WTC11 (cell line): ENCODE measurements at regions not wholly inside any gene's neighbourhood (a gene's known extent, or its start where the extent isn't known, plus 50 kb on each side); places are given as distances from the start of the nearest gene placed in this dataset.

ENCODE experiments used
- ATAC-seq: fragments of 200-7000 bp; cut with Tn5 transposase; 2 replicates; pipeline ENCODE4 v1.10.0; 2021; ENCODE audit warnings: mild to moderate bottlenecking, moderate library complexity
- CTCF ChIA-PET: fragments of 300-600 bp; sonication (Branson Sonifier 250); formaldehyde crosslinking; loops from one replicate; lab custom pipeline; 2021; ENCODE audit warnings: antibody characterized with exemption; lab: Charles Lee
- POLR2A ChIA-PET: fragments of 350-600 bp; sonication (Branson Sonifier 250); formaldehyde crosslinking; loops from one replicate; lab custom pipeline; 2021; ENCODE audit warnings: antibody characterized with exemption; lab: Charles Lee
- DNase-seq: peaks from one replicate; pipeline ENCODE4 v3.0.0; 2021; ENCODE audit warnings: low spot score
- H3K27ac Mint-ChIP-seq: 2 replicates; pipeline ENCODE4 v1.8.0; 2021; ENCODE audit warnings: mixed read lengths
- H3K27me3 Mint-ChIP-seq: 2 replicates; pipeline ENCODE4 v1.8.0; 2021; ENCODE audit warnings: low read depth, mild to moderate bottlenecking, moderate library complexity, mixed read lengths
- H3K36me3 Mint-ChIP-seq: 2 replicates; pipeline ENCODE4 v1.8.0; 2021; ENCODE audit warnings: mixed read lengths
- H3K4me1 Mint-ChIP-seq: 2 replicates; pipeline ENCODE4 v1.8.0; 2022; ENCODE audit warnings: mixed read lengths
- H3K4me3 Mint-ChIP-seq: 2 replicates; pipeline ENCODE4 v1.8.0; 2021; ENCODE audit warnings: mild to moderate bottlenecking, moderate library complexity, mixed read lengths
- H3K9me3 Mint-ChIP-seq: 2 replicates; pipeline ENCODE4 v1.8.0; 2021; ENCODE audit warnings: mixed read lengths
- ATF1 ChIP-seq: sonication (generic); formaldehyde crosslinking; IDR thresholded peaks from 2 replicates; pipeline ENCODE4 v1.8.1; 2023; ENCODE audit warnings: mild to moderate bottlenecking, moderate library complexity, missing genetic modification reagents
- CDX4 ChIP-seq: fragments of 250-450 bp; sonication (Bioruptor Pico); IDR thresholded peaks from 2 replicates; pipeline ENCODE4 v1.9.0; 2021; ENCODE audit warnings: moderate library complexity, mild to moderate bottlenecking, inconsistent platforms, borderline replicate concordance
- CREB1 ChIP-seq: sonication (generic); formaldehyde crosslinking; IDR thresholded peaks from 2 replicates; pipeline ENCODE4 v1.8.0; 2023; ENCODE audit warnings: mild to moderate bottlenecking, missing genetic modification reagents
- CTCF ChIP-seq: fragments of 200-600 bp; IDR thresholded peaks from 2 replicates; pipeline ENCODE4 v1.8.0; 2022; ENCODE audit warnings: antibody characterized with exemption
- ETV6 ChIP-seq: sonication (generic); formaldehyde crosslinking; IDR thresholded peaks from 2 replicates; pipeline ENCODE4 v1.8.1; 2022; ENCODE audit warnings: mild to moderate bottlenecking, missing genetic modification reagents
- GABPB1 ChIP-seq: sonication (generic); formaldehyde crosslinking; IDR thresholded peaks from 2 replicates; pipeline ENCODE4 v1.8.1; 2023; ENCODE audit warnings: mild to moderate bottlenecking, missing genetic modification reagents
- GRHL2 ChIP-seq: fragments of 250-450 bp; sonication (Bioruptor Pico); IDR thresholded peaks from 2 replicates; pipeline ENCODE4 v1.8.0; 2022; ENCODE audit warnings: mild to moderate bottlenecking, moderate library complexity; ENCODE audit not compliant: insufficient replicate concordance, severe bottlenecking
- GTF2I ChIP-seq: fragments of 250-450 bp; sonication (Bioruptor Pico); conservative IDR thresholded peaks from 2 replicates; pipeline ENCODE4 v1.4.0; 2021; ENCODE audit warnings: mild to moderate bottlenecking
- KAT7 ChIP-seq: sonication (generic); formaldehyde crosslinking; IDR thresholded peaks from 2 replicates; pipeline ENCODE4 v1.8.1; 2023; ENCODE audit warnings: missing genetic modification reagents, mild to moderate bottlenecking, borderline replicate concordance
- MYBL2 ChIP-seq: sonication (generic); formaldehyde crosslinking; IDR thresholded peaks from 2 replicates; pipeline ENCODE4 v1.8.1; 2023; ENCODE audit warnings: mild to moderate bottlenecking, moderate library complexity, missing genetic modification reagents
- NFATC4 ChIP-seq: fragments of 250-450 bp; sonication (Bioruptor Pico); IDR thresholded peaks from 2 replicates; pipeline ENCODE4 v1.9.0; 2021; ENCODE audit warnings: mild to moderate bottlenecking
- NR1H2 ChIP-seq: sonication (generic); formaldehyde crosslinking; IDR thresholded peaks from 2 replicates; pipeline ENCODE4 v1.9.0; 2021; ENCODE audit warnings: mild to moderate bottlenecking, moderate library complexity, missing genetic modification reagents
- NR2C2 ChIP-seq: sonication (generic); formaldehyde crosslinking; IDR thresholded peaks from 2 replicates; pipeline ENCODE4 v1.8.0; 2022; ENCODE audit warnings: mild to moderate bottlenecking, missing genetic modification reagents
- PREB ChIP-seq: sonication (generic); formaldehyde crosslinking; IDR thresholded peaks from 2 replicates; pipeline ENCODE4 v1.8.1; 2022; ENCODE audit warnings: mild to moderate bottlenecking, missing genetic modification reagents, moderate library complexity, borderline replicate concordance
- RORB ChIP-seq: fragments of 250-450 bp; sonication (Bioruptor Pico); IDR thresholded peaks from 2 replicates; pipeline ENCODE4 v1.9.0; 2021; ENCODE audit warnings: mild to moderate bottlenecking
- SMAD4 ChIP-seq: sonication (generic); formaldehyde crosslinking; IDR thresholded peaks from 2 replicates; pipeline ENCODE4 v1.8.0; 2022; ENCODE audit warnings: mild to moderate bottlenecking, missing genetic modification reagents
- TEAD4 ChIP-seq: sonication (generic); formaldehyde crosslinking; IDR thresholded peaks from 2 replicates; pipeline ENCODE4 v1.8.0; 2022; ENCODE audit warnings: mild to moderate bottlenecking, missing genetic modification reagents
- ZNF317 ChIP-seq: sonication (generic); formaldehyde crosslinking; IDR thresholded peaks from 2 replicates; pipeline ENCODE4 v1.8.1; 2023; ENCODE audit warnings: low read depth, mild to moderate bottlenecking, moderate library complexity, missing genetic modification reagents, borderline replicate concordance
- ZNF396 ChIP-seq: fragments of 250-450 bp; sonication (Bioruptor Pico); IDR thresholded peaks from 2 replicates; pipeline ENCODE4 v1.8.0; 2021; ENCODE audit warnings: mild to moderate bottlenecking, moderate library complexity, borderline replicate concordance
- ZNF671 ChIP-seq: fragments of 250-450 bp; sonication (Bioruptor Pico); IDR thresholded peaks from 2 replicates; pipeline ENCODE4 v1.8.0; 2021; ENCODE audit warnings: mild to moderate bottlenecking
- ZSCAN18 ChIP-seq: fragments of 250-450 bp; sonication (Bioruptor Pico); IDR thresholded peaks from 2 replicates; pipeline ENCODE4 v2.1.2; 2022; ENCODE audit warnings: mild to moderate bottlenecking, moderate library complexity
- TF ChIP-seq, protein P1 (sequence below): sonication (generic); formaldehyde crosslinking; IDR thresholded peaks from 2 replicates; pipeline ENCODE4 v1.8.1; 2023; ENCODE audit warnings: mild to moderate bottlenecking, missing genetic modification reagents

GRCh38 chr5:29085142-29085541 lies 2046.8 kb upstream of the CDH9 start:
- CTCF ChIA-PET = no interaction called here
- no peaks in the 10 kb centered on the region for H3K27me3 Mint-ChIP-seq
- H3K9me3 Mint-ChIP-seq = peaks cover 25% of the 10 kb centered on the region
- POLR2A ChIA-PET = no interaction called here
- no peak for TF ChIP-seq GABPB1 (CRISPR knock-in tag)
- TF ChIP-seq NR1H2 = no peak
- TF ChIP-seq NR2C2 (CRISPR knock-in tag) = no peak
- no peak for TF ChIP-seq ZSCAN18
- no peak for TF ChIP-seq ETV6 (CRISPR knock-in tag)
- peaks cover 5% of the 10 kb centered on the region for H3K4me1 Mint-ChIP-seq
- no peak overlapping the region for H3K4me3 Mint-ChIP-seq
- ATAC-seq (no peak), DNase-seq (no peak)
- no peak overlapping the region for H3K27ac Mint-ChIP-seq
- peaks cover 3% of the 10 kb centered on the region; the same call in 1 of the 2 replicates for H3K36me3 Mint-ChIP-seq

DNA sequence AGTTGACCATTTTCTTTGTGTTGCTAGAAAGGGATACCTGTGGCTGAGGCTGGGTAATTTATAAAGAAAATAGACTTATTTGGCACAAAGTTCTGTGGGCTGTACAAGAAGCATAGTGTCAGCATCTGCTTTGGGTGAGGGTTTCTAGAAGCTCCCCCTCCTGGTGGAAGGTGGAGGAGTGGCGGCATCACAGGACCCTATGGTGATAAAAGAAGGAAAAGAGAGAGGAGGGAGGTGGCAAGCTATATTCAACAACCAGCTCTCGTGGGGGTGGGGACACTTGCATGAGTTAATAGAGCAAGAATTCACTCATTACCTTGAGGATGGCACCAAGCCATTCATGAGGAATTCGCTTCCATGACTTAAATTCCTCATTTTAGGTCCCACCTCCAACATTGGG lies 2041.4 kb upstream of the CDH9 start:
- Mint-ChIP-seq H3K36me3 (peaks cover 2% of the 10 kb centered on the region; the same call in 1 of the 2 replicates), H3K4me3 (no peak overlapping the region), H3K4me1 (no peaks in the 10 kb centered on the region; the same call in 1 of the 2 replicates), H3K27ac (no peak overlapping the region), H3K27me3 (no peaks in the 10 kb centered on the region)
- ATAC-seq = peak; percentile 99
- POLR2A ChIA-PET = no interaction called here
- no peak for TF ChIP-seq PREB (CRISPR knock-in tag)
- TF ChIP-seq CTCF = peak; percentile 44
- no peak for TF ChIP-seq ZNF671 (CRISPR knock-in tag)
- TF ChIP-seq, all 79 proteins: peak for 1
- CTCF ChIA-PET = interaction anchor here (0.8 to 1.5 kb wide), 5 partner anchors 8 to 138 kb away, joined by 3 to 8 read pairs (median 3); no protein-coding TSS in a partner anchor
- peaks cover 18% of the 10 kb centered on the region for H3K9me3 Mint-ChIP-seq
- peak; percentile 51 for DNase-seq

GRCh38 chr5:29077451-29077850 lies 2039.1 kb upstream of the CDH9 start:
- Mint-ChIP-seq H3K4me1 (no peaks in the 10 kb centered on the region; the same call in 1 of the 2 replicates), H3K9me3 (peaks cover 17% of the 10 kb centered on the region), H3K4me3 (no peak overlapping the region), H3K36me3 (peaks cover 2% of the 10 kb centered on the region; the same call in 1 of the 2 replicates), H3K27me3 (no peaks in the 10 kb centered on the region), H3K27ac (0 out of 2 replicates have a peak overlapping the region, but pooled peaks have one; percentile 53)
- DNase-seq (no peak), ATAC-seq (no peak)
- ChIA-PET CTCF (no interaction called here), POLR2A (no interaction called here)
- TF ChIP-seq ZNF317 (no peak), MYBL2 (no peak), TEAD4 (CRISPR knock-in tag) (no peak), RORB (CRISPR knock-in tag) (no peak), SMAD4 (CRISPR knock-in tag) (no peak), CREB1 (CRISPR knock-in tag) (no peak), ZNF396 (CRISPR knock-in tag) (no peak)
- TF ChIP-seq, protein P1, sequence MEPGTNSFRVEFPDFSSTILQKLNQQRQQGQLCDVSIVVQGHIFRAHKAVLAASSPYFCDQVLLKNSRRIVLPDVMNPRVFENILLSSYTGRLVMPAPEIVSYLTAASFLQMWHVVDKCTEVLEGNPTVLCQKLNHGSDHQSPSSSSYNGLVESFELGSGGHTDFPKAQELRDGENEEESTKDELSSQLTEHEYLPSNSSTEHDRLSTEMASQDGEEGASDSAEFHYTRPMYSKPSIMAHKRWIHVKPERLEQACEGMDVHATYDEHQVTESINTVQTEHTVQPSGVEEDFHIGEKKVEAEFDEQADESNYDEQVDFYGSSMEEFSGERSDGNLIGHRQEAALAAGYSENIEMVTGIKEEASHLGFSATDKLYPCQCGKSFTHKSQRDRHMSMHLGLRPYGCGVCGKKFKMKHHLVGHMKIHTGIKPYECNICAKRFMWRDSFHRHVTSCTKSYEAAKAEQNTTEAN (CRISPR knock-in tag) = no peak

GRCh38 chr5:29069104-29069402 lies 2030.7 kb upstream of the CDH9 start:
- H3K27ac Mint-ChIP-seq = no peak overlapping the region
- DNase-seq = no peak
- H3K9me3 Mint-ChIP-seq = peaks cover 23% of the 10 kb centered on the region
- no peak for ATAC-seq
- peaks cover 2% of the 10 kb centered on the region; the same call in 1 of the 2 replicates for H3K36me3 Mint-ChIP-seq
- no peaks in the 10 kb centered on the region for H3K4me1 Mint-ChIP-seq
- H3K4me3 Mint-ChIP-seq = no peak overlapping the region
- ChIA-PET POLR2A (no interaction called here), CTCF (no interaction called here)
- H3K27me3 Mint-ChIP-seq = no peaks in the 10 kb centered on the region
- TF ChIP-seq ATF1 (CRISPR knock-in tag) (no peak), GRHL2 (no peak), CDX4 (CRISPR knock-in tag) (no peak), GTF2I (CRISPR knock-in tag) (no peak), KAT7 (CRISPR knock-in tag) (no peak), NFATC4 (no peak)
